GM12878 (cell line): ENCODE measurements at regions not wholly inside any gene's neighbourhood (a gene's known extent, or its start where the extent isn't known, plus 50 kb on each side); places are given as distances from the start of the nearest gene placed in this dataset.

Experiments used
- ATAC-seq: fragments of 200-7000 bp; cut with Tn5 transposase; 3 replicates; pipeline ENCODE4 v1.9.1; 2020; ENCODE audit warnings: mild to moderate bottlenecking, moderate library complexity
- BruUV-seq: library from RNA; stranded (reverse); fragments of 400-500 nt; replicated peaks from 2 replicates; lab custom pipeline; 2021; lab: Mats Ljungman, UMichigan
- CTCF ChIA-PET: fragments of 300-600 bp; sonication (Branson Sonifier 250); formaldehyde crosslinking; extraction: SDS; loops from one replicate; lab custom pipeline; 2021; ENCODE audit warnings: inconsistent platforms; lab: Yijun Ruan, JAX
- POLR2A ChIA-PET: fragments of 350-600 bp; formaldehyde crosslinking; extraction: SDS; loops from one replicate; lab custom pipeline; 2021; ENCODE audit warnings: inconsistent platforms; lab: Charles Lee
- RAD21 ChIA-PET: fragments of 300-600 bp; sonication (Branson Sonifier 250); formaldehyde crosslinking; loops from one replicate; lab custom pipeline; 2023; ENCODE audit warnings: antibody characterized with exemption; ENCODE audit not compliant: unreplicated experiment; lab: Charles Lee
- SMC1A ChIA-PET: fragments of 300-600 bp; sonication (Branson Sonifier 250); formaldehyde crosslinking; loops from one replicate; lab custom pipeline; 2023; ENCODE audit not compliant: unreplicated experiment, uncharacterized antibody; lab: Charles Lee
- DNase-seq: peaks from one replicate; pipeline ENCODE4 v3.0.0-alpha.2; 2011; ENCODE audit warnings: low read depth, low spot score
- FAIRE-seq: peaks from 3 replicates; lab custom pipeline; 2011; peaks lifted over from hg19 to GRCh38; lab: Jason Lieb, UNC
- H2AFZ ChIP-seq: 2 replicates; pipeline ENCODE4 v1.6.0; 2011; ENCODE audit warnings: low read depth, low read length, control low read depth; ENCODE audit not compliant: control insufficient read depth
- H3K27ac ChIP-seq: 2 replicates; pipeline ENCODE4 v1.5.1; 2011; ENCODE audit warnings: control low read depth; ENCODE audit not compliant: control insufficient read depth, insufficient read depth
- H3K27me3 ChIP-seq, 2 experiments: replicated peaks in 1 of 2; 2 replicates each; pipeline versions ENCODE4 v1.6.0 to v1.6.1; 2011; ENCODE audit warnings: low read length in 1 of 2; ENCODE audit not compliant: control insufficient read depth in 2 of 2, insufficient read depth in 2 of 2
- H3K36me3 ChIP-seq, 2 experiments: 2 replicates each; pipeline ENCODE4 v1.5.1; 2011; ENCODE audit warnings: low read length in 1 of 2; ENCODE audit not compliant: control insufficient read depth in 2 of 2, insufficient read depth in 2 of 2
- H3K4me1 ChIP-seq: 2 replicates; pipeline ENCODE4 v1.6.1; 2011; ENCODE audit warnings: mild to moderate bottlenecking, low read length, moderate library complexity, mixed read lengths; ENCODE audit not compliant: control insufficient read depth, insufficient read depth
- H3K4me2 ChIP-seq: 2 replicates; pipeline ENCODE4 v1.6.0; 2011; ENCODE audit warnings: control low read depth; ENCODE audit not compliant: control insufficient read depth, insufficient read depth
- H3K4me3 ChIP-seq: fragments of 200-600 bp; sonication (generic); 2 replicates; pipeline ENCODE4 v1.5.1; 2016
- H3K79me2 ChIP-seq: 2 replicates; pipeline ENCODE4 v1.6.0; 2011; ENCODE audit warnings: low read length; ENCODE audit not compliant: control insufficient read depth, insufficient read depth
- H3K9ac ChIP-seq: 2 replicates; pipeline ENCODE4 v1.8.0; 2011; ENCODE audit warnings: low read length, control low read depth, mixed read lengths; ENCODE audit not compliant: control insufficient read depth, insufficient read depth
- H3K9me3 ChIP-seq: replicated peaks from 3 replicates; pipeline ENCODE4 v1.5.1; 2011; ENCODE audit warnings: mild to moderate bottlenecking, low read length; ENCODE audit not compliant: control insufficient read depth, insufficient read depth
- H4K20me1 ChIP-seq: 2 replicates; pipeline ENCODE4 v1.6.0; 2011; ENCODE audit not compliant: control insufficient read depth, insufficient read depth
- BCL11A ChIP-seq: IDR thresholded peaks from 2 replicates; pipeline ENCODE4 v1.6.1; 2011; ENCODE audit warnings: low read depth, low read length
- MAX ChIP-seq: IDR thresholded peaks from 2 replicates; pipeline ENCODE4 v1.6.1; 2012; ENCODE audit warnings: low read depth, low read length, improper control_type of control experiment
- PRDM15 ChIP-seq: fragments of 450-650 bp; formaldehyde crosslinking; IDR thresholded peaks from 2 replicates; pipeline ENCODE4 v1.4.0; 2020; ENCODE audit warnings: mild to moderate bottlenecking, moderate library complexity
- SIX5 ChIP-seq: IDR thresholded peaks from 2 replicates; pipeline ENCODE4 v1.6.1; 2011; ENCODE audit warnings: mild to moderate bottlenecking, low read depth, low read length, moderate library complexity; ENCODE audit not compliant: severe bottlenecking
- WGBS: methylation state at CpG from one replicate; pipeline ENCODE4 v1.1.6; 2016; ENCODE audit warnings: low lambda C conversion rate; ENCODE audit not compliant: insufficient replicate concordance, insufficient coverage; ENCODE audit errors: missing lambda C conversion rate; 5-methylcytosine and 5-hydroxymethylcytosine counted together
- in situ Hi-C: fragments of 300-500 bp; cut with MboI; formaldehyde crosslinking; loops from 9 replicates; pipeline ENCODE4 v1.14.3; 2018; ENCODE audit warnings: mixed read lengths
- intact Hi-C: fragments of 100-400 bp; cut with micrococcal nuclease; formaldehyde crosslinking; loops from one replicate; pipeline ENCODE4 v1.14.2; 2022; ENCODE audit not compliant: unreplicated experiment

- TF ChIP-seq BCL11A (no peak), PRDM15 (CRISPR knock-in tag) (no peak)
Observed at GRCh38 chr17:79459846-79460245, 151.0 kb downstream of the RBFOX3 start (continued).

GRCh38 chr17:79459003-79459655, 151.7 kb downstream of the RBFOX3 start:
- ATAC-seq (no peak), DNase-seq (no peak), FAIRE-seq (no peak)
- ChIA-PET SMC1A (no interaction called here), RAD21 (no interaction called here), POLR2A (no interaction called here), CTCF (no interaction called here)
- TF ChIP-seq SIX5 = no peak
- no peak for TF ChIP-seq MAX
- Histone ChIP-seq H3K4me2 (no peak overlapping the region), H3K4me3 (no peak overlapping the region), H3K36me3 (no peaks in the 10 kb centered on the region), H3K79me2 (no peaks in the 10 kb centered on the region), H4K20me1 (no peaks in the 10 kb centered on the region), H3K27ac (no peak overlapping the region), H3K9me3 (no peaks in the 10 kb centered on the region), H2AFZ (no peak overlapping the region), H3K9ac (no peak overlapping the region), H3K27me3 (no peaks in the 10 kb centered on the region; a peak in 1 of 4 replicates), H3K4me1 (no peaks in the 10 kb centered on the region)
- intact Hi-C loops = no loop called here
- no TSS peak for BruUV-seq
- in situ Hi-C loops = no loop called here
- WGBS = 12% methylated on average over 12 of the region's 12 CpGs
